ENCODE measurements at regions not wholly inside any gene's neighbourhood (a gene's known extent, or its start where the extent isn't known, plus 50 kb on each side); places are given as distances from the start of the nearest gene placed in this dataset.

GRCh38 chr7:7060828-7061599 lies 121.3 kb upstream of the C1GALT1 start:
- DNase-seq: no peak

- DNase-seq: no peak
Observed at GRCh38 chr7:7077945-7078344, 104.4 kb upstream of the C1GALT1 start.

- no peak for DNase-seq
Observed at GRCh38 chr7:7080802-7081201, 101.5 kb upstream of the C1GALT1 start.

GRCh38 chr7:7090460-7090859 lies 91.9 kb upstream of the C1GALT1 start:
- DNase-seq: no peak

- no peak for DNase-seq
Observed at GRCh38 chr7:7098280-7098818, 84.0 kb upstream of the C1GALT1 start.

GRCh38 chr7:7099584-7100014 lies 82.7 kb upstream of the C1GALT1 start:
- DNase-seq: peak; percentile 19

- peak; percentile 8 for DNase-seq
Observed at GRCh38 chr7:7100432-7100849, 81.9 kb upstream of the C1GALT1 start.

- DNase-seq: no peak
Observed at GRCh38 chr7:7102906-7103305, 79.4 kb upstream of the C1GALT1 start.

GRCh38 chr7:7103343-7104313 lies 78.7 kb upstream of the C1GALT1 start:
- DNase-seq: peak; percentile 60

GRCh38 chr7:7104314-7104698 lies 78.0 kb upstream of the C1GALT1 start:
- DNase-seq: no peak

GRCh38 chr7:7104971-7105370 lies 77.4 kb upstream of the C1GALT1 start:
- DNase-seq: no peak

GRCh38 chr7:7105800-7106582 lies 76.4 kb upstream of the C1GALT1 start:
- no peak for DNase-seq

- DNase-seq: no peak
Observed at GRCh38 chr7:7108931-7109330, 73.4 kb upstream of the C1GALT1 start.

- no peak for DNase-seq
Observed at GRCh38 chr7:7109934-7110333, 72.4 kb upstream of the C1GALT1 start.

- no peak for DNase-seq
Observed at GRCh38 chr7:7110706-7111105, 71.6 kb upstream of the C1GALT1 start.

GRCh38 chr7:7112868-7113267 lies 69.5 kb upstream of the C1GALT1 start:
- no peak for DNase-seq

GRCh38 chr7:7114575-7115291 lies 67.6 kb upstream of the C1GALT1 start:
- DNase-seq: peak; percentile 11

GRCh38 chr7:7117935-7118586 lies 64.3 kb upstream of the C1GALT1 start:
- no peak for DNase-seq

- DNase-seq: no peak
Observed at GRCh38 chr7:7118822-7119221, 63.5 kb upstream of the C1GALT1 start.

- no peak for DNase-seq
Observed at GRCh38 chr7:7119729-7120128, 62.6 kb upstream of the C1GALT1 start.

GRCh38 chr7:7122033-7122478 lies 60.3 kb upstream of the C1GALT1 start:
- no peak for DNase-seq
